ENCODE measurements at regions not wholly inside any gene's neighbourhood (a gene's known extent, or its start where the extent isn't known, plus 50 kb on each side); places are given as distances from the start of the nearest gene placed in this dataset.

DNA sequence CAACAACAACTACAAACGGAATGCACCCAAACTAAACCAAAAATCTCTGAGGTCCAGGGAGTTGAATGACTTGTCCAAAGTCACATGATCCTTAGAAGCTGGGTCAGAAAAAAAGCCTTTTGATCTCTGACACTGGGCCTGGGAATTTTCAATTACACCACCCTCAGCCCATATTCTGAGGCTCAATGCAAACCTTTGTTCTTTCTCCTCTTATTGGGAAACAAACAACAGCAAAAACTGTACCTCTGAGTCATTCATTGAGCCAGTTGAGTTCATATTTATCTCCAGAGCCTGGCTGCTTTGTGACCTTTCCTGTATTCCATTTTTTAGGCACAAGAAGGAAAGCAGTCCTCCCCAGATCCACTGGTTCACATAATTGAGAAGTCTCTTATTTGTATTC is 51.2 kb upstream of the SORCS1 start:
- no peak for DNase-seq

All from CD4-positive, alpha-beta T cell treated with Interleukin-21 for 1 hour (primary cell).